ENCODE measurements at regions not wholly inside any gene's neighbourhood (a gene's known extent, or its start where the extent isn't known, plus 50 kb on each side); places are given as distances from the start of the nearest gene placed in this dataset.

- DNase-seq (ENCODE audit: low read depth in 1 of 2, low spot score in 1 of 2): no peak
- TF ChIP-seq POLR2AphosphoS5 (IDR thresholded peaks at IDR 0.05; ENCODE audit: low read depth) (no peak), CTCF (IDR thresholded peaks at IDR 0.05; ENCODE audit: insufficient read depth, low read length) (no peak), REST (IDR thresholded peaks at IDR 0.05; ENCODE audit: insufficient replicate concordance, low read depth) (no peak), GABPA (IDR thresholded peaks at IDR 0.05; ENCODE audit: low read depth) (no peak), SPI1 (IDR thresholded peaks at IDR 0.05; ENCODE audit: borderline replicate concordance, low read depth) (no peak)
- H3K27me3 ChIP-seq (ENCODE audit: insufficient read depth, poor library complexity, severe bottlenecking): no peaks in the 10 kb centered on the region
- no peak overlapping the region for H3K4me3 ChIP-seq (replicated peaks; ENCODE audit: insufficient read depth, low read length)
- H3K27ac ChIP-seq (replicated peaks): no peak overlapping the region
These were observed 64.5 kb upstream of the PRRC2C start for GRCh38 chr1:171420810-171421209.

GRCh38 chr1:171421413-171422020 lies 63.8 kb upstream of the PRRC2C start:
- Histone ChIP-seq H3K4me3 (replicated peaks; ENCODE audit: insufficient read depth, low read length) (no peak overlapping the region), H3K27ac (replicated peaks) (no peak overlapping the region), H3K27me3 (ENCODE audit: insufficient read depth, poor library complexity, severe bottlenecking) (no peaks in the 10 kb centered on the region)
- TF ChIP-seq GABPA (IDR thresholded peaks at IDR 0.05; ENCODE audit: low read depth) (no peak), CTCF (IDR thresholded peaks at IDR 0.05; ENCODE audit: insufficient read depth, low read length) (no peak), SPI1 (IDR thresholded peaks at IDR 0.05; ENCODE audit: borderline replicate concordance, low read depth) (no peak), POLR2AphosphoS5 (IDR thresholded peaks at IDR 0.05; ENCODE audit: low read depth) (no peak), REST (IDR thresholded peaks at IDR 0.05; ENCODE audit: insufficient replicate concordance, low read depth) (no peak)
- no peak for DNase-seq (ENCODE audit: low read depth in 1 of 2, low spot score in 1 of 2)

GRCh38 chr1:171422511-171422910 lies 62.8 kb upstream of the PRRC2C start:
- no peaks in the 10 kb centered on the region for H3K27me3 ChIP-seq (ENCODE audit: insufficient read depth, poor library complexity, severe bottlenecking)
- DNase-seq (ENCODE audit: low read depth in 1 of 2, low spot score in 1 of 2): no peak
- no peak overlapping the region for H3K4me3 ChIP-seq (replicated peaks; ENCODE audit: insufficient read depth, low read length)
- no peak for TF ChIP-seq SPI1 (IDR thresholded peaks at IDR 0.05; ENCODE audit: borderline replicate concordance, low read depth)
- no peak for TF ChIP-seq GABPA (IDR thresholded peaks at IDR 0.05; ENCODE audit: low read depth)
- TF ChIP-seq CTCF (IDR thresholded peaks at IDR 0.05; ENCODE audit: insufficient read depth, low read length): no peak
- TF ChIP-seq REST (IDR thresholded peaks at IDR 0.05; ENCODE audit: insufficient replicate concordance, low read depth): no peak
- TF ChIP-seq POLR2AphosphoS5 (IDR thresholded peaks at IDR 0.05; ENCODE audit: low read depth): no peak
- H3K27ac ChIP-seq (replicated peaks): no peak overlapping the region

All from HL-60 (cell line).